Fibroblast of lung (primary cell): ENCODE measurements at regions not wholly inside any gene's neighbourhood (a gene's known extent, or its start where the extent isn't known, plus 50 kb on each side); places are given as distances from the start of the nearest gene placed in this dataset.

Experiments
- DNase-seq, 2 donors: peaks; one replicate each; pipeline versions ENCODE4 v3.0.0 to v3.0.0-alpha.2; 2010; ENCODE audit warnings: low read depth in 2 of 2
- H2AFZ ChIP-seq: 2 replicates; pipeline ENCODE4 v1.5.1; 2012; ENCODE audit warnings: low read length, control low read depth, inconsistent platforms
- H3K27ac ChIP-seq: 2 replicates; pipeline ENCODE4 v1.5.1; 2011; ENCODE audit warnings: low read length, control low read depth; ENCODE audit not compliant: insufficient read depth
- H3K27me3 ChIP-seq: 2 replicates; pipeline ENCODE4 v1.5.1; 2011; ENCODE audit warnings: mild to moderate bottlenecking, low read length; ENCODE audit not compliant: control insufficient read depth, insufficient read depth
- H3K36me3 ChIP-seq: 2 replicates; pipeline ENCODE4 v1.5.1; 2011; ENCODE audit warnings: low read length; ENCODE audit not compliant: control insufficient read depth, insufficient read depth
- H3K4me1 ChIP-seq: 2 replicates; pipeline ENCODE4 v1.5.1; 2011; ENCODE audit warnings: low read length; ENCODE audit not compliant: control insufficient read depth, insufficient read depth; ENCODE audit errors: extremely low read depth
- H3K4me2 ChIP-seq: 2 replicates; pipeline ENCODE4 v1.5.1; 2011; ENCODE audit warnings: low read length, control low read depth; ENCODE audit not compliant: insufficient read depth; ENCODE audit errors: extremely low read depth
- H3K4me3 ChIP-seq, 4 experiments: fragments of 200-600 bp in 1 of 4; sonication (generic) in 1 of 4; replicated peaks in 1 of 4; 2 replicates each; pipeline ENCODE4 v1.5.1; 2011 to 2016; ENCODE audit warnings: low read length in 4 of 4, low read depth in 3 of 4, mild to moderate bottlenecking in 3 of 4, control low read depth in 2 of 4, inconsistent platforms in 1 of 4, mixed read lengths in 1 of 4; ENCODE audit not compliant: insufficient read depth in 1 of 4; ENCODE audit errors: control extremely low read depth in 1 of 4
- H3K79me2 ChIP-seq: 2 replicates; pipeline ENCODE4 v1.5.1; 2012; ENCODE audit warnings: mild to moderate bottlenecking, low read length, inconsistent platforms; ENCODE audit not compliant: control insufficient read depth, insufficient read depth
- H3K9ac ChIP-seq: 2 replicates; pipeline ENCODE4 v1.5.1; 2011; ENCODE audit warnings: mild to moderate bottlenecking, low read length, control low read depth; ENCODE audit not compliant: insufficient read depth
- H3K9me3 ChIP-seq: 2 replicates; pipeline ENCODE4 v1.5.1; 2012; ENCODE audit warnings: low read depth, low read length; ENCODE audit not compliant: control insufficient read depth, insufficient read depth
- H4K20me1 ChIP-seq: 2 replicates; pipeline ENCODE4 v1.5.1; 2011; ENCODE audit warnings: low read length; ENCODE audit not compliant: control insufficient read depth, insufficient read depth; ENCODE audit errors: extremely low read depth
- EZH2 ChIP-seq: IDR thresholded peaks from 2 replicates; pipeline ENCODE4 v1.5.1; 2012; ENCODE audit warnings: low read length, control low read depth, mild to moderate bottlenecking; ENCODE audit errors: missing control alignments
- TF ChIP-seq, protein P1 (sequence below), 2 donors: IDR thresholded peaks in 1 of 2; conservative IDR thresholded peaks in 1 of 2; 1 replicate in 1 of 2; 2 replicates in 1 of 2; pipeline ENCODE4 v1.5.1; 2011 to 2012; ENCODE audit warnings: low read length in 2 of 2, control low read depth in 1 of 2, inconsistent platforms in 1 of 2, low read depth in 1 of 2, mild to moderate bottlenecking in 1 of 2

DNA sequence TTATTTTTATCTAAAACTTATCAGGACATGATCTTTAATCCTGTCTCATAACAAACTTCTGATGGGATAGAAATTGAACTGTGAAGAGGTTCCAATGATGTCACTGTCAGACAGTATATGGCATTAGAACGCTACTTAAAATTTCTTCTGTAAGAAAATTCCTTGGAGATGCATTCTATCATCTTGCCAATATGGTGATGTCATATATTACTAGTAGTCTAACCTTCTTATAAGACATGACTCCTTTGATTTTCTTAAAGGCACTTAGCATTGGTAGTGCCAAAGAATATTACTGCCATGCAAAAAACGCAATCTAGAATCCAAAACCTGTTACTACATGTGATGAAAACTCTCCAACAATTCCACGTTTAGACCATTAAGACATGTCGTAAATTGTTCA, 131.1 kb downstream of the SLC25A46 start:
- Histone ChIP-seq H3K79me2 (no peaks in the 10 kb centered on the region), H3K4me1 (no peaks in the 10 kb centered on the region), H3K4me2 (no peak overlapping the region), H3K27ac (no peak overlapping the region), H3K4me3 (no peak overlapping the region), H3K9me3 (no peaks in the 10 kb centered on the region), H3K27me3 (no peaks in the 10 kb centered on the region), H4K20me1 (no peaks in the 10 kb centered on the region), H3K9ac (no peak overlapping the region), H2AFZ (no peak overlapping the region), H3K36me3 (no peaks in the 10 kb centered on the region)
- no peak for DNase-seq
- TF ChIP-seq, protein P1, sequence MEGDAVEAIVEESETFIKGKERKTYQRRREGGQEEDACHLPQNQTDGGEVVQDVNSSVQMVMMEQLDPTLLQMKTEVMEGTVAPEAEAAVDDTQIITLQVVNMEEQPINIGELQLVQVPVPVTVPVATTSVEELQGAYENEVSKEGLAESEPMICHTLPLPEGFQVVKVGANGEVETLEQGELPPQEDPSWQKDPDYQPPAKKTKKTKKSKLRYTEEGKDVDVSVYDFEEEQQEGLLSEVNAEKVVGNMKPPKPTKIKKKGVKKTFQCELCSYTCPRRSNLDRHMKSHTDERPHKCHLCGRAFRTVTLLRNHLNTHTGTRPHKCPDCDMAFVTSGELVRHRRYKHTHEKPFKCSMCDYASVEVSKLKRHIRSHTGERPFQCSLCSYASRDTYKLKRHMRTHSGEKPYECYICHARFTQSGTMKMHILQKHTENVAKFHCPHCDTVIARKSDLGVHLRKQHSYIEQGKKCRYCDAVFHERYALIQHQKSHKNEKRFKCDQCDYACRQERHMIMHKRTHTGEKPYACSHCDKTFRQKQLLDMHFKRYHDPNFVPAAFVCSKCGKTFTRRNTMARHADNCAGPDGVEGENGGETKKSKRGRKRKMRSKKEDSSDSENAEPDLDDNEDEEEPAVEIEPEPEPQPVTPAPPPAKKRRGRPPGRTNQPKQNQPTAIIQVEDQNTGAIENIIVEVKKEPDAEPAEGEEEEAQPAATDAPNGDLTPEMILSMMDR (conservative IDR thresholded peaks at IDR 0.05 in 1 of 2, IDR thresholded peaks at IDR 0.05 in 1 of 2; ENCODE audit: low read depth in 1 of 2, low read length in 2 of 2) = no peak
- no peak for TF ChIP-seq EZH2

DNA sequence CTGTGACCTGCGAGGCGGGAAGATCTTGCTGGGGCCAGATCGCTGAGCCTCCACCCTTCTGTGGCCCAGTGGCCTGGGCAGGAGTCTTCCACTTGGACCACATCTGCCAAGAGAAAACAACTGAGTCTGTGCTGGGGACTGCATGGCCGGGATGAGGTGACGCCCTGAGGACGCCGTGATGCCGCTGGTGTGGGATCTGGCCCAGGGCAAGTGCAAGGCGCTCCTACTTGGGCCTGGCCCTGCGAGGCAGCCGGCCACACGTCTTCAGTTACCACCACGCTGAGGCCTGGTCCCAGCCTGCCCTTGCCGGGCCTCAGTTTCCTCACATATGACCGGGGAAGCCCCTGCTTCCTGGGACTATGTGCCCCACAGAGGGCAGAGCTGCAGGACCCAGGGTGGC, 133.4 kb downstream of the SLC25A46 start:
- TF ChIP-seq EZH2 = no peak
- TF ChIP-seq, protein P1 (conservative IDR thresholded peaks at IDR 0.05 in 1 of 2, IDR thresholded peaks at IDR 0.05 in 1 of 2; ENCODE audit: low read depth in 1 of 2, low read length in 2 of 2) = no peak
- H3K9ac ChIP-seq = no peak overlapping the region
- H3K9me3 ChIP-seq = no peaks in the 10 kb centered on the region
- H4K20me1 ChIP-seq = no peaks in the 10 kb centered on the region
- no peaks in the 10 kb centered on the region for H3K36me3 ChIP-seq
- H3K4me1 ChIP-seq = no peaks in the 10 kb centered on the region
- no peak overlapping the region for H3K4me2 ChIP-seq
- no peak overlapping the region for H2AFZ ChIP-seq
- no peak overlapping the region for H3K27ac ChIP-seq
- H3K79me2 ChIP-seq = no peaks in the 10 kb centered on the region
- H3K27me3 ChIP-seq = no peaks in the 10 kb centered on the region
- no peak overlapping the region for H3K4me3 ChIP-seq
- no peak for DNase-seq

DNA sequence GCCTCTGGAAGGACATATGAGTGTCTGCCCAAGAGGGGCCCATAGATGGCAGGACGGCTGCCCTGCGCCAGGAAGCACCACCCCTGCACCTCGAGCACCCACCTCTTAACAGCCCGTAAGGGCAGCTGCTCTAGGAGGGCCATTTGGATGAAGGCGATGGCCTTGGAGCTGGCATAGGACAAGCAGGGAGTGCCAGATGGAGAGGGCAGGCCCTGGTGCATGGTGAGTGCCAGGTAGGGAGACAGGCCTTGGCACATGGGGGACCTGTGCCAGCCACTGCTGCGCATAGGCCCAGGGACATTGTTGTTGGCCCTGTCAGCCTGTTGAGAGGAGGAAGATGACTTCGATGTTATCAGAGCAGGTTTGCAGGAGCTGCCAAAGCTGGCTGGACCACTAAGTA, 134.2 kb downstream of the SLC25A46 start:
- Histone ChIP-seq H3K27me3 (no peaks in the 10 kb centered on the region), H3K4me1 (no peaks in the 10 kb centered on the region), H3K4me2 (no peak overlapping the region), H3K79me2 (no peaks in the 10 kb centered on the region), H4K20me1 (no peaks in the 10 kb centered on the region), H3K36me3 (no peaks in the 10 kb centered on the region), H2AFZ (no peak overlapping the region), H3K9ac (no peak overlapping the region), H3K27ac (no peak overlapping the region), H3K9me3 (no peaks in the 10 kb centered on the region), H3K4me3 (no peak overlapping the region)
- DNase-seq = no peak
- TF ChIP-seq EZH2 = no peak
- TF ChIP-seq, protein P1 (conservative IDR thresholded peaks at IDR 0.05 in 1 of 2, IDR thresholded peaks at IDR 0.05 in 1 of 2; ENCODE audit: low read depth in 1 of 2, low read length in 2 of 2) = no peak
